Keratinocyte (primary cell): ENCODE measurements at regions not wholly inside any gene's neighbourhood (a gene's known extent, or its start where the extent isn't known, plus 50 kb on each side); places are given as distances from the start of the nearest gene placed in this dataset.

Experiments used
- DNase-seq: peaks from one replicate; pipeline ENCODE4 v3.0.0-alpha.2; 2011; ENCODE audit warnings: low read depth, missing footprints, low spot score
- FAIRE-seq: peaks from 2 replicates; lab custom pipeline; 2011; peaks lifted over from hg19 to GRCh38; lab: Jason Lieb, UNC
- H2AFZ ChIP-seq: 2 replicates; pipeline ENCODE4 v1.6.0; 2012; ENCODE audit warnings: low read length, control low read depth, inconsistent platforms; ENCODE audit not compliant: control insufficient read depth
- H3K27ac ChIP-seq: 2 replicates; pipeline ENCODE4 v1.5.1; 2011; ENCODE audit warnings: low read length; ENCODE audit not compliant: control insufficient read depth, insufficient read depth
- H3K27me3 ChIP-seq: 3 replicates; pipeline ENCODE4 v1.6.0; 2011; ENCODE audit warnings: low read length; ENCODE audit not compliant: control insufficient read depth, insufficient read depth; ENCODE audit errors: extremely low read depth
- H3K36me3 ChIP-seq, 2 experiments: 2 replicates in 1 of 2; 3 replicates in 1 of 2; pipeline ENCODE4 v1.5.1; 2011; ENCODE audit warnings: low read length in 2 of 2, mild to moderate bottlenecking in 1 of 2; ENCODE audit not compliant: control insufficient read depth in 2 of 2, insufficient read depth in 2 of 2; ENCODE audit errors: extremely low read depth in 1 of 2
- H3K4me1 ChIP-seq: 3 replicates; pipeline ENCODE4 v1.5.1; 2011; ENCODE audit warnings: low read length; ENCODE audit not compliant: control insufficient read depth, insufficient read depth; ENCODE audit errors: extremely low read depth
- H3K4me2 ChIP-seq: 3 replicates; pipeline ENCODE4 v1.6.0; 2011; ENCODE audit warnings: low read depth, low read length; ENCODE audit not compliant: control insufficient read depth, insufficient read depth; ENCODE audit errors: extremely low read depth
- H3K4me3 ChIP-seq, 3 experiments: fragments of 200-600 bp in 1 of 3; sonication (generic) in 1 of 3; 2 replicates in 2 of 3; 3 replicates in 1 of 3; pipeline ENCODE4 v1.5.1; 2011 to 2016; ENCODE audit warnings: low read length in 3 of 3, mild to moderate bottlenecking in 3 of 3, control low read depth in 2 of 3, inconsistent platforms in 1 of 3, low read depth in 1 of 3, mixed read lengths in 1 of 3, mixed run types in 1 of 3, moderate library complexity in 1 of 3; ENCODE audit not compliant: control insufficient read depth in 2 of 3, insufficient read depth in 2 of 3; ENCODE audit errors: extremely low read depth in 1 of 3
- H3K79me2 ChIP-seq: 2 replicates; pipeline ENCODE4 v1.6.0; 2012; ENCODE audit warnings: low read length; ENCODE audit not compliant: control insufficient read depth, insufficient read depth
- H3K9ac ChIP-seq: 3 replicates; pipeline ENCODE4 v1.6.0; 2011; ENCODE audit warnings: low read length; ENCODE audit not compliant: control insufficient read depth, insufficient read depth; ENCODE audit errors: extremely low read depth
- H3K9me1 ChIP-seq: 3 replicates; pipeline ENCODE4 v1.6.0; 2011; ENCODE audit warnings: low read length; ENCODE audit not compliant: control insufficient read depth, insufficient read depth; ENCODE audit errors: extremely low read depth
- H3K9me3 ChIP-seq: 2 replicates; pipeline ENCODE4 v1.5.1; 2012; ENCODE audit warnings: low read depth, low read length; ENCODE audit not compliant: control insufficient read depth
- H4K20me1 ChIP-seq: 3 replicates; pipeline ENCODE4 v1.6.0; 2011; ENCODE audit warnings: low read length; ENCODE audit not compliant: control insufficient read depth, insufficient read depth; ENCODE audit errors: extremely low read depth
- EZH2 ChIP-seq: IDR thresholded peaks from one replicate; pipeline ENCODE4 v1.6.1; 2012; ENCODE audit warnings: inconsistent platforms, mild to moderate bottlenecking, low read length, moderate library complexity
- dilution Hi-C: fragments of 300-500 bp; cut with MboI; formaldehyde crosslinking; loops from one replicate; pipeline ENCODE4 v1.7.0; 2020; ENCODE audit warnings: low sequenced_read_pairs; ENCODE audit not compliant: extremely low pct_ligation_motif_present
- TF ChIP-seq, protein P1 (sequence below), 3 experiments: IDR thresholded peaks in 1 of 3; conservative IDR thresholded peaks in 1 of 3; optimal IDR thresholded peaks in 1 of 3; 2 replicates in 2 of 3; 3 replicates in 1 of 3; pipeline versions ENCODE3 to v1.5.1; 2011; ENCODE audit warnings: low read length in 3 of 3, mild to moderate bottlenecking in 3 of 3, moderate library complexity in 2 of 3, control low read depth in 1 of 3, inconsistent platforms in 1 of 3; ENCODE audit not compliant: insufficient read depth in 2 of 3; ENCODE audit errors: extremely low read depth in 1 of 3

DNA sequence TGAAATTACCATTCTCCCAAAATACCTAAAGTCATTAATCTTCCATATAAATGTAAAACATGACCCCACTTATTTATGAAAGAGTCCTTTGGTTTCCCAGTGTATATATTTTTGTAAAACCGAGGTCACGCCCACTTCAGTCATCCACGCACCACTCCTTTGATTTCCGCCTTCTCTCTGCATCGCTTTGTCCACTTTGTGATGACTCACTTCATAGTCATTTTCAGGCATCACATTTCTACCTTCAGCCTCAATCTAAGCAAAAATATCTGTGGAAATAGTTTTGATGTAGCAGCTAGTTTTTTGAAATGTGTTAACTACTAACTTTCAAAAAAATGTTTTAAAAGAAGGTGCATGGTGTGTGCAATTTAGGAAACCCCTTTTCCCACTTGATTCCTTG is 793.5 kb upstream of the SOX11 start:
- H3K36me3 ChIP-seq: no peaks in the 10 kb centered on the region
- no peak for TF ChIP-seq EZH2
- TF ChIP-seq, protein P1, sequence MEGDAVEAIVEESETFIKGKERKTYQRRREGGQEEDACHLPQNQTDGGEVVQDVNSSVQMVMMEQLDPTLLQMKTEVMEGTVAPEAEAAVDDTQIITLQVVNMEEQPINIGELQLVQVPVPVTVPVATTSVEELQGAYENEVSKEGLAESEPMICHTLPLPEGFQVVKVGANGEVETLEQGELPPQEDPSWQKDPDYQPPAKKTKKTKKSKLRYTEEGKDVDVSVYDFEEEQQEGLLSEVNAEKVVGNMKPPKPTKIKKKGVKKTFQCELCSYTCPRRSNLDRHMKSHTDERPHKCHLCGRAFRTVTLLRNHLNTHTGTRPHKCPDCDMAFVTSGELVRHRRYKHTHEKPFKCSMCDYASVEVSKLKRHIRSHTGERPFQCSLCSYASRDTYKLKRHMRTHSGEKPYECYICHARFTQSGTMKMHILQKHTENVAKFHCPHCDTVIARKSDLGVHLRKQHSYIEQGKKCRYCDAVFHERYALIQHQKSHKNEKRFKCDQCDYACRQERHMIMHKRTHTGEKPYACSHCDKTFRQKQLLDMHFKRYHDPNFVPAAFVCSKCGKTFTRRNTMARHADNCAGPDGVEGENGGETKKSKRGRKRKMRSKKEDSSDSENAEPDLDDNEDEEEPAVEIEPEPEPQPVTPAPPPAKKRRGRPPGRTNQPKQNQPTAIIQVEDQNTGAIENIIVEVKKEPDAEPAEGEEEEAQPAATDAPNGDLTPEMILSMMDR (optimal IDR thresholded peaks at IDR 0.05 in 1 of 3, IDR thresholded peaks at IDR 0.05 in 1 of 3, conservative IDR thresholded peaks at IDR 0.05 in 1 of 3; ENCODE audit: extremely low read depth in 1 of 3, insufficient read depth in 2 of 3, low read length in 3 of 3): no peak
- H3K4me1 ChIP-seq: peaks cover 18% of the 10 kb centered on the region
- no peak overlapping the region for H3K27ac ChIP-seq
- no peaks in the 10 kb centered on the region for H3K9me1 ChIP-seq
- H2AFZ ChIP-seq: no peak overlapping the region
- H3K9me3 ChIP-seq: no peaks in the 10 kb centered on the region
- FAIRE-seq (peak; percentile 74), DNase-seq (no peak)
- H3K4me2 ChIP-seq: peak overlapping the region; percentile 48
- H3K9ac ChIP-seq: no peak overlapping the region
- dilution Hi-C loops: no loop called here
- H3K4me3 ChIP-seq: peak overlapping the region in 1 of 3 experiments; percentile 7
- H4K20me1 ChIP-seq: no peaks in the 10 kb centered on the region
- H3K27me3 ChIP-seq: no peaks in the 10 kb centered on the region
- H3K79me2 ChIP-seq: no peaks in the 10 kb centered on the region

DNA sequence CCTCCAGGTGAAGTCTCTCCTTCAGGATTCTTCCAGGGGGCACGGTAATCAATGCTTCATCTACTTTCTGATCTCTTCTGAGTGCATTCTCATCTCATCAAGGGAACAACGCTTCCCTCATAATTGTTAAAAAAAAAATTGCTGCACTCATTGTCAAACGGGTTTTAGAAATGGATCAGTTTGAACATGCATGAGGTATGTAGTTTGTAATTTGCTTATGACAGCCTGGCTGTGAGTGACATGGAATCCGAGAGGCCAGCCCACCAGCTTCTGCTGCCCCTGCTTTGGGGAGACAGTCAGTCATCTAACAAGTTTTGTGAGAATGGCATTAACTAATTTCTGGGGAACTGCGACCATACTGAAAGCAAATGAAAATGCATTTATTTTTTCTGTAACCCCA is 791.9 kb upstream of the SOX11 start:
- no peaks in the 10 kb centered on the region for H3K9me3 ChIP-seq
- dilution Hi-C loops: no loop called here
- no peaks in the 10 kb centered on the region for H3K79me2 ChIP-seq
- H3K4me1 ChIP-seq: peaks cover 18% of the 10 kb centered on the region
- H4K20me1 ChIP-seq: no peaks in the 10 kb centered on the region
- H3K27me3 ChIP-seq: no peaks in the 10 kb centered on the region
- FAIRE-seq: no peak
- H3K4me3 ChIP-seq: no peak overlapping the region
- H2AFZ ChIP-seq: peak overlapping the region; percentile 65
- H3K9ac ChIP-seq: no peak overlapping the region
- H3K4me2 ChIP-seq: peak overlapping the region; percentile 37
- TF ChIP-seq, protein P1 (optimal IDR thresholded peaks at IDR 0.05 in 1 of 3, IDR thresholded peaks at IDR 0.05 in 1 of 3, conservative IDR thresholded peaks at IDR 0.05 in 1 of 3; ENCODE audit: extremely low read depth in 1 of 3, insufficient read depth in 2 of 3, low read length in 3 of 3): no peak
- no peak for TF ChIP-seq EZH2
- H3K9me1 ChIP-seq: no peaks in the 10 kb centered on the region
- no peaks in the 10 kb centered on the region for H3K36me3 ChIP-seq
- no peak overlapping the region for H3K27ac ChIP-seq
- no peak for DNase-seq
